C4-2B (cell line): ENCODE measurements at regions not wholly inside any gene's neighbourhood (a gene's known extent, or its start where the extent isn't known, plus 50 kb on each side); places are given as distances from the start of the nearest gene placed in this dataset.

Experiments
- CTCF ChIP-seq: fragments of 450-650 bp; conservative IDR thresholded peaks from 2 replicates; pipeline ENCODE4 v1.5.1; 2017; ENCODE audit warnings: mild to moderate bottlenecking
- ZFX ChIP-seq: fragments of 450-650 bp; IDR thresholded peaks from 2 replicates; pipeline ENCODE4 v1.6.1; 2017

GRCh38 chr2:204234248-204234647, 297.7 kb downstream of the ICOS start:
- no peak for TF ChIP-seq CTCF
- no peak for TF ChIP-seq ZFX
